Tibial artery (tissue), 4 donors: ENCODE measurements at regions not wholly inside any gene's neighbourhood (a gene's known extent, or its start where the extent isn't known, plus 50 kb on each side); places are given as distances from the start of the nearest gene placed in this dataset.

Source experiments
- DNase-seq, 2 donors: peaks; one replicate each; pipeline ENCODE4 v3.0.0-alpha.2; 2019
- H3K27ac ChIP-seq, 2 donors: fragments of 200-600 bp; sonication (generic) in 1 of 2; 1 replicate in 1 of 2; 2 replicates in 1 of 2; pipeline ENCODE4 v1.5.1; 2018 to 2019; ENCODE audit warnings: mild to moderate bottlenecking in 1 of 2
- H3K27me3 ChIP-seq, 2 donors: fragments of 200-600 bp; sonication (generic) in 1 of 2; one replicate each; pipeline versions ENCODE4 v1.5.1 to v1.6.0; 2016 to 2019
- H3K36me3 ChIP-seq, 3 donors: fragments of 200-600 bp; sonication (generic) in 2 of 3; one replicate each; pipeline ENCODE4 v1.5.1; 2016 to 2019; ENCODE audit warnings: mild to moderate bottlenecking in 2 of 3
- H3K4me1 ChIP-seq, 4 donors: fragments of 200-600 bp; sonication (generic) in 2 of 4; 1 replicate in 3 of 4; 2 replicates in 1 of 4; pipeline ENCODE4 v1.5.1; 2016 to 2019
- H3K4me3 ChIP-seq, 2 donors: fragments of 200-600 bp; sonication (generic) in 1 of 2; 1 replicate in 1 of 2; 2 replicates in 1 of 2; pipeline ENCODE4 v1.5.1; 2018 to 2019; ENCODE audit warnings: mild to moderate bottlenecking in 2 of 2
- H3K9me3 ChIP-seq, 3 donors: fragments of 200-600 bp; sonication (generic) in 1 of 3; one replicate each; pipeline ENCODE4 v1.5.1; 2016 to 2019
- intact Hi-C: fragments of 100-400 bp; cut with DNase I; formaldehyde crosslinking; loops from one replicate; pipeline ENCODE4 v1.15.0; 2023; ENCODE audit warnings: low total_unique reads
- TF ChIP-seq, protein P1 (sequence below), 2 experiments: fragments of 200-600 bp in 1 of 2; fragments of 450-650 bp in 1 of 2; IDR thresholded peaks; one replicate each; pipeline ENCODE4 v1.5.1; 2017 to 2019; ENCODE audit warnings: antibody characterized with exemption in 2 of 2, mild to moderate bottlenecking in 1 of 2, moderate library complexity in 1 of 2

DNA sequence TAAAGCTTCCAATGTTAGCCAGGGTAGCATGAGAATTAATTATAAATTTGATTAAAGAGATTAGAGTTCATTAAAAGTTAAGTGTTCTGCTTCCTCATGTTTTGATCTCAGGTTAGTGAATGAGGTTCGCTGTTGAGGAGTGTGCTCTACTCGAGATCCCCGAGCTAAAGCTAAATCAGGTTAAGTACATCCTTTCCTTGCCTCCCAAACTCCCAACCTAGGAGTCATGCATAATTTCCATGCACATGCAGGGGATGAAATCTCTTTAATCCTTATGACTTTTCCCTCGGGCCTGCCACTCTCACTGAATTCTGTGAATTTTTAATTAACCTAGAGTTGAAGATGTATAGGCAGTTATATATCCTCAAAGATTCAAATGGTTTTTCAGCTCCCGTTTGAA, 156.1 kb upstream of the NCK2 start:
- Histone ChIP-seq H3K4me1 (no peaks in the 10 kb centered on the region), H3K27me3 (no peaks in the 10 kb centered on the region), H3K4me3 (no peak overlapping the region), H3K36me3 (no peaks in the 10 kb centered on the region), H3K27ac (no peak overlapping the region), H3K9me3 (peaks cover 0 to 6% (median 6%) of the 10 kb centered on the region in 3 donors)
- DNase-seq, result no peak
- TF ChIP-seq, protein P1, sequence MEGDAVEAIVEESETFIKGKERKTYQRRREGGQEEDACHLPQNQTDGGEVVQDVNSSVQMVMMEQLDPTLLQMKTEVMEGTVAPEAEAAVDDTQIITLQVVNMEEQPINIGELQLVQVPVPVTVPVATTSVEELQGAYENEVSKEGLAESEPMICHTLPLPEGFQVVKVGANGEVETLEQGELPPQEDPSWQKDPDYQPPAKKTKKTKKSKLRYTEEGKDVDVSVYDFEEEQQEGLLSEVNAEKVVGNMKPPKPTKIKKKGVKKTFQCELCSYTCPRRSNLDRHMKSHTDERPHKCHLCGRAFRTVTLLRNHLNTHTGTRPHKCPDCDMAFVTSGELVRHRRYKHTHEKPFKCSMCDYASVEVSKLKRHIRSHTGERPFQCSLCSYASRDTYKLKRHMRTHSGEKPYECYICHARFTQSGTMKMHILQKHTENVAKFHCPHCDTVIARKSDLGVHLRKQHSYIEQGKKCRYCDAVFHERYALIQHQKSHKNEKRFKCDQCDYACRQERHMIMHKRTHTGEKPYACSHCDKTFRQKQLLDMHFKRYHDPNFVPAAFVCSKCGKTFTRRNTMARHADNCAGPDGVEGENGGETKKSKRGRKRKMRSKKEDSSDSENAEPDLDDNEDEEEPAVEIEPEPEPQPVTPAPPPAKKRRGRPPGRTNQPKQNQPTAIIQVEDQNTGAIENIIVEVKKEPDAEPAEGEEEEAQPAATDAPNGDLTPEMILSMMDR (IDR thresholded peaks at IDR 0.05), result no peak
- intact Hi-C loops, result no loop called here

DNA sequence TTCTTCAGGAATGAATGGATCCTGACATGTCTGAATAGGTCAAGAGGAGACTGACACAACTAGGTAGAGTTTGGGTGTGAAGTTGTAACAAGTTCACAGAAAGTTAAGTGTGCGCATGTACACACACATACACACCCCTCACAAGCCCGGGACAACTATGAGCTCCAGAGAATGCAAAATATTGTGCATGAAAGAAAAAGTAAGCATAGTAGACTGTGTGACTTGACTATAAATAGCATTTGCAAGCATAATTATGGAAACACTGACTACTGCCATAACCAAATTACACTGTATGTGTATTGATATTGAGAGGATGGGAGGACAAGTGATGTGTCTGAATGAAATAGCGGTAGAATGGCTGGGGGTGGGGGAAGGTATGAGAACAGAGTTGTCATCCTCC, 157.1 kb upstream of the NCK2 start:
- intact Hi-C loops, result no loop called here
- H3K9me3 ChIP-seq, result peaks cover 0 to 6% (median 6%) of the 10 kb centered on the region in 3 donors
- TF ChIP-seq, protein P1 (IDR thresholded peaks at IDR 0.05), result no peak
- H3K4me3 ChIP-seq, result no peak overlapping the region
- H3K27ac ChIP-seq, result no peak overlapping the region
- H3K36me3 ChIP-seq, result no peaks in the 10 kb centered on the region
- H3K27me3 ChIP-seq, result no peaks in the 10 kb centered on the region
- no peak for DNase-seq
- H3K4me1 ChIP-seq, result no peaks in the 10 kb centered on the region

DNA sequence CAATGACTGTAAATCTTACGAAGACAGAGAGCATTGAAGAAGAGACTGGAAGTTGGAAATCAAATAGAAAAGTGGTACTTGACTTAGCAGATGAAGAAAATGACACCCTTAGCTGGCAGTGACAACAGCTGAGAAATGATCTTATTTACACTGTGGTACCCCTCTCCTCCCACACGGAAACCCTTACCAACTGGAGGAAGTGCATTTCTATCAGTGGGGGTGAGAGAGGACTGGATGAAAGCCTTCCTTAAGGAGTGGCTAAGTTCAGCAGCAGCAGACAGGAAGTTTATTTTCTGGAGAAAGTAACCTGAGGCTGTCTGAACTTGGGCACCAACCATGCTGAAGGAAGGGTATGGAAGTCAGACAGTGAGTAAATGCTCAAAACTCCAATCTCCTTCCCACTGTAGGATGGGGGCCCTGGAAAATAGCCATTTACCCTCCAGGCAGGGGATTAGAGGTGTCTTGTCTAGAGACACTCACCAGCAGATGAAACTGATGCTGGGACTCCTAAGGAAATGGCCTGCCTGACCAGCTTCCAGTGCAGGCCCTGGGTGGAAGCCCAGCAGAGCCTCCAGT, 160.2 kb upstream of the NCK2 start:
- intact Hi-C loops, result no loop called here

DNA sequence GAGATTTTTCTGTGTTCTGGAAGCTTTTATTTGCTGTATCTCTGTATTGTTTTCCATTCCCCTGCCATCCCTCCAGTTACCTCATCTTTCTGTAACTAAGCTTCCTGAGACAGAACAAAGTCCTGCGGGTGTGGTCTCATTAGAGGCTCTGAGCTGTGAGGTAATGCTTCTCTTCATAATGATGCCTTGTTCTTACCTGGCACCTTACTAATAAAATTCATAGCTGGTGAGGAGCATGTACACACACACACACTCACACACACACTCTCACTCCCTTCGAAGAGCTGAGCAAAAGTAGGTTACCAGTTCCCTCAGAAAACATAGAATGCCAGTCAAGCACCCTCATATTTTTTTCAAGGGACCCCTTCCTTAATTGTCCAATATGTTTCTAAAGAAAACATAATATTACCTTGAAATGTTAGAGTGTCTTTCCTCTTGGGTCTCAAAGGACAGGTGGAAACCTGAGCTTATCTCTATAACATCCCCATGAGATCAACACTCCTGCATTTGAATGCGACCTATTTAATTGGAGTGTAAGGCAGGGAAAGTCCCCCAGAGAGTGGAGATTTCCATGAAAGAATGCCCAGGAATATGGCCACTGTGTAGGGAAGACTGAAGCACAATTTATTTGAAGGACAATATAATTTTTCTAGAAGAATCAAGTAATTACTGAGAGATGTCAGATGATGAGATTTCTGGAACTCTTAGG, 161.6 kb upstream of the NCK2 start:
- no peak for DNase-seq
- TF ChIP-seq, protein P1 (IDR thresholded peaks at IDR 0.05), result no peak
- Histone ChIP-seq H3K36me3 (no peaks in the 10 kb centered on the region), H3K27me3 (no peaks in the 10 kb centered on the region), H3K4me1 (no peaks in the 10 kb centered on the region), H3K27ac (no peak overlapping the region), H3K9me3 (no peaks in the 10 kb centered on the region), H3K4me3 (no peak overlapping the region)
- intact Hi-C loops, result no loop called here

More for the DNA sequence above, 160.2 kb upstream of the NCK2 start:
- TF ChIP-seq, protein P1 (IDR thresholded peaks at IDR 0.05), result no peak
- Histone ChIP-seq H3K27me3 (no peaks in the 10 kb centered on the region), H3K27ac (no peak overlapping the region), H3K9me3 (peaks cover 0 to 6% (median 6%) of the 10 kb centered on the region in 3 donors), H3K4me3 (no peak overlapping the region), H3K36me3 (no peaks in the 10 kb centered on the region), H3K4me1 (no peaks in the 10 kb centered on the region)
- DNase-seq, result no peak

DNA sequence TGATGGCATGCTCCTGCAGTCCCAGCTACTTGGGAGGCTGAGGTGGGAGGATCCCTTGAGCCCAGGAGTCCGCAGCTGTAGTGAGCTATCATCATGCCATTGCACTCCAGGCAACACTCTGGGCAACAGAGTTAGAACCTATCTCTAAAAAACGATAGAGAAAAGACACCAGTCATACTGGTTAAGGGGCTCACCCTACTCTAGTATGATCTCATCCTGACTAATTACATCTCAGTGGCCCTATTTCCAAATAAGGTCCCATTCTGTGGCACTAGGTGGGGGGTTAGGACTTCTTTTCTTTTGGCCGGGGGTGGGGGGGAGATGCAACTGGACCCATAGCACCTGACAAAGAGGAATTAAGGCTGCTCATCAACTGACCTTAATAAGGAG, 163.2 kb upstream of the NCK2 start:
- no peak for DNase-seq
- peaks cover 0 to 5% (median 2%) of the 10 kb centered on the region in 4 donors for H3K4me1 ChIP-seq
- no peaks in the 10 kb centered on the region for H3K9me3 ChIP-seq
- no peak overlapping the region for H3K27ac ChIP-seq
- TF ChIP-seq, protein P1 (IDR thresholded peaks at IDR 0.05), result no peak
- intact Hi-C loops, result no loop called here
- no peak overlapping the region for H3K4me3 ChIP-seq
- no peaks in the 10 kb centered on the region for H3K36me3 ChIP-seq
- no peaks in the 10 kb centered on the region for H3K27me3 ChIP-seq
